ENCODE measurements at regions not wholly inside any gene's neighbourhood (a gene's known extent, or its start where the extent isn't known, plus 50 kb on each side); places are given as distances from the start of the nearest gene placed in this dataset.

DNA sequence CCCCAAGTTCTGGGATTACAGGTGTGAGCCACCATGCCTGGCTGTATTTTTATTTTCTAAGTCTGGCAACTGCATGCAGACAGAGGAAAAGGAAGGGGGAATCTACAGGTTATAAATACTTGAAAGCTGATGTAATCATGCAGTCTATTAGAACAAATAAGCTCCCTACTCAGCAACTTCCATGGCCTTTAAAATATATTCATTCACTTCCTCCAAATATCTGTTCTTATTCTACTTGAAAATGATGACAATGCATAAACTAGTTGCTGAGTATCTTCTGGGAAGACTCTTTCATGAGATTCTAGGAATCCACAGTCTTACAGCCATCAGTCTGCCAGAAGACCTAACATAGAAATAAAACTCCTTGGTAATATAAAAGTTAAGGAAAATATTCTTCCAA lies 66.9 kb upstream of the NCKAP5 start:
- TF ChIP-seq MAFK (IDR thresholded peaks at IDR 0.05; ENCODE audit: low read depth, low read length): peak; percentile 96
- TF ChIP-seq CEBPB (IDR thresholded peaks at IDR 0.05; ENCODE audit: low read depth, low read length): no peak
- TF ChIP-seq NFE2L2 (IDR thresholded peaks at IDR 0.05; ENCODE audit: low read depth, low read length): no peak

More for the DNA sequence above, 66.9 kb upstream of the NCKAP5 start:
- no peak overlapping the region for H3K18ac ChIP-seq (ENCODE audit: low read depth, low read length)
- no peak overlapping the region for H2AK9ac ChIP-seq (replicated peaks; ENCODE audit: low read depth, low read length, poor library complexity)
- H2BK5ac ChIP-seq (ENCODE audit: low read depth, low read length, poor library complexity, severe bottlenecking): no peak overlapping the region
- no peak overlapping the region for H3K27ac ChIP-seq (ENCODE audit: insufficient read depth, low read length)
- H3K4me2 ChIP-seq (ENCODE audit: low read depth, low read length): no peak overlapping the region
- H3K4me1 ChIP-seq (ENCODE audit: control insufficient read depth, insufficient read depth, low read length): peaks cover 5% of the 10 kb centered on the region
- no peak overlapping the region for H2BK20ac ChIP-seq (ENCODE audit: low read depth, low read length)
- no peak overlapping the region for H3K4ac ChIP-seq (ENCODE audit: low read depth, low read length)
- no peaks in the 10 kb centered on the region for H4K20me1 ChIP-seq (ENCODE audit: insufficient read depth, low read length)
- ChIA-PET POLR2A (ENCODE audit: unreplicated experiment) (no interaction called here), CTCF (interaction anchor here (1.0 kb wide), 1 partner anchor 71 kb away, joined by 3 read pairs; no protein-coding TSS in a partner anchor)
- DNase-seq: peak; percentile 17
- no peak overlapping the region for H2BK120ac ChIP-seq (ENCODE audit: low read depth, low read length)
- H3K9me3 ChIP-seq (ENCODE audit: control insufficient read depth, insufficient read depth, low read length): no peaks in the 10 kb centered on the region
- no TSS peak for BruUV-seq (replicated peaks)
- no peak for ATAC-seq (ENCODE audit: low read depth)
- H4K91ac ChIP-seq (ENCODE audit: insufficient read depth, low read depth, low read length): no peak overlapping the region
- no peak overlapping the region for H3K56ac ChIP-seq (ENCODE audit: extremely low read depth, insufficient read depth, low read length)
- no peak overlapping the region for H2AFZ ChIP-seq (replicated peaks; ENCODE audit: low read length, poor library complexity)
- intact Hi-C loops (cut with micrococcal nuclease): no loop called here
- no peak overlapping the region for H4K5ac ChIP-seq (ENCODE audit: low read depth, low read length)
- no peaks in the 10 kb centered on the region for H3K27me3 ChIP-seq (ENCODE audit: control insufficient read depth, insufficient read depth, low read length)
- H3K14ac ChIP-seq (replicated peaks; ENCODE audit: low read depth, low read length): no peak overlapping the region
- H4K8ac ChIP-seq (ENCODE audit: low read depth in 2 of 2, low read length in 2 of 2): no peak overlapping the region
- no peaks in the 10 kb centered on the region for H3K36me3 ChIP-seq (ENCODE audit: control insufficient read depth, insufficient read depth, low read length)
- dilution Hi-C loops (cut with HindIII; ENCODE audit: low sequenced_read_pairs, unreplicated experiment): no loop called here
- in situ Hi-C loops (cut with MboI; ENCODE audit: low sequenced_read_pairs): no loop called here
- no peaks in the 10 kb centered on the region for H3K9me1 ChIP-seq (ENCODE audit: insufficient read depth, low read length)
- H3K9ac ChIP-seq (ENCODE audit: low read depth, low read length): no peak overlapping the region
- H3K4me3 ChIP-seq (ENCODE audit: insufficient read depth, low read depth, low read length): no peak overlapping the region
- H3K23ac ChIP-seq (ENCODE audit: low read depth, low read length): no peak overlapping the region
- H3K79me1 ChIP-seq (ENCODE audit: low read depth in 1 of 2, low read length in 2 of 2): no peaks in the 10 kb centered on the region
- no peak overlapping the region for H2AK5ac ChIP-seq (ENCODE audit: low read depth, low read length)
- no peak overlapping the region for H2BK15ac ChIP-seq (ENCODE audit: low read depth, low read length)
